A673 (cell line): ENCODE measurements at regions not wholly inside any gene's neighbourhood (a gene's known extent, or its start where the extent isn't known, plus 50 kb on each side); places are given as distances from the start of the nearest gene placed in this dataset.

Source experiments
- BruUV-seq: library from RNA; stranded (reverse); fragments of 400-500 nt; replicated peaks from 2 replicates; lab custom pipeline; 2021; lab: Mats Ljungman, UMichigan
- CTCF ChIA-PET: fragments of 300-600 bp; sonication (Branson Sonifier 250); formaldehyde crosslinking; loops from one replicate; lab custom pipeline; 2022; ENCODE audit warnings: antibody characterized with exemption; lab: Charles Lee
- POLR2A ChIA-PET: fragments of 300-600 bp; sonication (Branson Sonifier 250); formaldehyde crosslinking; loops from one replicate; lab custom pipeline; 2022; ENCODE audit warnings: antibody characterized with exemption; ENCODE audit not compliant: low non-redundant PET; lab: Charles Lee
- DNase-seq: peaks from one replicate; pipeline ENCODE4 v3.0.0-alpha.2; 2015; ENCODE audit warnings: low spot score
- H3K27ac ChIP-seq: fragments of 200-600 bp; sonication (generic); 2 replicates; pipeline ENCODE4 v1.5.1; 2016; ENCODE audit warnings: mixed run types, low read depth, mild to moderate bottlenecking, mixed read lengths, antibody characterized with exemption, low read length; ENCODE audit not compliant: poor library complexity, severe bottlenecking
- H3K27me3 ChIP-seq: fragments of 200-600 bp; sonication (generic); replicated peaks from 2 replicates; pipeline ENCODE4 v1.6.1; 2017; ENCODE audit warnings: mixed run types, low read depth, mild to moderate bottlenecking, mixed read lengths, antibody characterized with exemption, low read length; ENCODE audit not compliant: insufficient read depth, poor library complexity
- H3K36me3 ChIP-seq: fragments of 200-600 bp; sonication (generic); 2 replicates; pipeline ENCODE4 v1.6.1; 2016; ENCODE audit warnings: mixed run types, mild to moderate bottlenecking, mixed read lengths, antibody characterized with exemption, low read length; ENCODE audit not compliant: insufficient read depth, poor library complexity, severe bottlenecking
- H3K4me1 ChIP-seq: fragments of 200-600 bp; sonication (generic); 2 replicates; pipeline ENCODE4 v1.6.1; 2017; ENCODE audit warnings: mixed run types, mild to moderate bottlenecking, mixed read lengths, antibody characterized with exemption, low read length; ENCODE audit not compliant: insufficient read depth, poor library complexity, severe bottlenecking
- H3K4me3 ChIP-seq: fragments of 200-600 bp; sonication (generic); 2 replicates; pipeline ENCODE4 v1.5.1; 2016; ENCODE audit warnings: low read depth, mixed run types, mild to moderate bottlenecking, mixed read lengths, low read length; ENCODE audit not compliant: poor library complexity, severe bottlenecking
- H3K9me3 ChIP-seq: fragments of 200-600 bp; sonication (generic); 2 replicates; pipeline ENCODE4 v1.6.1; 2016; ENCODE audit warnings: mixed run types, low read depth, mild to moderate bottlenecking, mixed read lengths, antibody characterized with exemption, low read length; ENCODE audit not compliant: poor library complexity, severe bottlenecking
- CTCF ChIP-seq: fragments of 300-800, 200-600 bp; sonication (generic); conservative IDR thresholded peaks from 2 replicates; pipeline ENCODE4 v1.5.1; 2017; ENCODE audit warnings: low read depth, mild to moderate bottlenecking, antibody characterized with exemption, low read length, moderate library complexity, mixed read lengths
- EZH2 ChIP-seq: fragments of 200-600 bp; sonication (generic); IDR thresholded peaks from 2 replicates; pipeline ENCODE4 v1.6.1; 2017; ENCODE audit warnings: borderline replicate concordance, low read depth, mild to moderate bottlenecking, mixed read lengths, antibody characterized with exemption, low read length; ENCODE audit not compliant: poor library complexity, severe bottlenecking
- intact Hi-C: fragments of 100-400 bp; cut with micrococcal nuclease; formaldehyde crosslinking; loops from one replicate; pipeline ENCODE4 v1.10.0; 2022; ENCODE audit not compliant: unreplicated experiment

DNA sequence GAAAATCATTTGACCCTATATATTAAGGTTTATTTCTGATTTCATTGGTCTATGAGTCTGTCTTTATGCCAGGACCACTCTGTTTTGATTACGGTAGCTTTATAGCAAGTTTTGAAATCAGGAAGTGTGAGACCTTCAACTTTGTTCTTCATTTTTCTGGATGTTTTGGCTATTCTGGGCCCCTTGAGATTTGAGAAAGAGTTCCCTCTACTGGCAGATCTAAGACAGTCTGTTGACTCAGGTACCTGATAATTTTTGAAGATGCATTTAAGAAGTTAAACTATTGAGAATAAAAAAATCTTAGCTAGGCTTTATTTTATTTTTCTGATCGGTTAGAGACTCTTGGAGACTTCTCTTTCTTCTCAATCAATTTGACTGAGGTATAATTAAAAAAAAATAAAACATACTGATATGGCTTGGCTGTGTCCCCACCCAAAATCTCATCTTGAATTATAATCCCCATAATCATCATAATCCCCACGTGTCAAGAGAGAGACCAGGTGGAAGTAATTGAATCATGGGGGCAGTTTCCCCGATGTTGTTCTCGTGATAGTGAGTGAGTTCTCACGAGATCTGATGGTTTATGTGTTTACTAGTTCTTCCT is 209.2 kb downstream of the SNX10 start:
- peaks cover 61% of the 10 kb centered on the region for H3K27me3 ChIP-seq
- DNase-seq: peak; percentile 36
- no peak overlapping the region for H3K27ac ChIP-seq
- ChIA-PET CTCF (no interaction called here), POLR2A (interaction anchor here (0.7 kb wide), 1 partner anchor 150 kb away, joined by 3 read pairs; no protein-coding TSS in a partner anchor)
- no peaks in the 10 kb centered on the region for H3K4me1 ChIP-seq
- no peaks in the 10 kb centered on the region for H3K9me3 ChIP-seq
- no peaks in the 10 kb centered on the region for H3K36me3 ChIP-seq
- no TSS peak for BruUV-seq
- no peak overlapping the region for H3K4me3 ChIP-seq
- TF ChIP-seq EZH2: no peak
- TF ChIP-seq CTCF: peak; percentile 63
- intact Hi-C loops: loop anchor here (5.0 kb wide), 1 partner anchor 124 kb away; no protein-coding TSS in a partner anchor

GRCh38 chr7:26504411-26505120 is 212.9 kb downstream of the SNX10 start:
- Histone ChIP-seq H3K36me3 (no peaks in the 10 kb centered on the region), H3K4me3 (no peak overlapping the region), H3K4me1 (no peaks in the 10 kb centered on the region), H3K27ac (no peak overlapping the region), H3K9me3 (no peaks in the 10 kb centered on the region), H3K27me3 (peaks cover 44% of the 10 kb centered on the region)
- ChIA-PET POLR2A (no interaction called here), CTCF (no interaction called here)
- BruUV-seq: no TSS peak
- intact Hi-C loops: loop anchor here (5.0 kb wide), 1 partner anchor 127 kb away; no protein-coding TSS in a partner anchor
- TF ChIP-seq EZH2 (no peak), CTCF (no peak)
- DNase-seq: no peak

GRCh38 chr7:26506196-26506595 is 214.5 kb downstream of the SNX10 start:
- POLR2A ChIA-PET: no interaction called here
- intact Hi-C loops: no loop called here
- TF ChIP-seq CTCF (no peak), EZH2 (no peak)

More at GRCh38 chr7:26506196-26506595, 214.5 kb downstream of the SNX10 start:
- no peaks in the 10 kb centered on the region for H3K4me1 ChIP-seq
- DNase-seq: no peak
- peaks cover 58% of the 10 kb centered on the region for H3K27me3 ChIP-seq
- CTCF ChIA-PET: no interaction called here
- no TSS peak for BruUV-seq
- no peaks in the 10 kb centered on the region for H3K36me3 ChIP-seq
- no peak overlapping the region for H3K27ac ChIP-seq
- no peaks in the 10 kb centered on the region for H3K9me3 ChIP-seq
- H3K4me3 ChIP-seq: no peak overlapping the region
